AG09309 (cell line): ENCODE measurements at regions not wholly inside any gene's neighbourhood (a gene's known extent, or its start where the extent isn't known, plus 50 kb on each side); places are given as distances from the start of the nearest gene placed in this dataset.

Experiments
- DNase-seq: peaks from one replicate; pipeline ENCODE4 v3.0.0-alpha.2; 2010; ENCODE audit warnings: low read depth
- H3K4me3 ChIP-seq: 2 replicates; pipeline ENCODE4 v1.5.1; 2011; ENCODE audit warnings: mild to moderate bottlenecking, low read depth, low read length, moderate library complexity; ENCODE audit not compliant: control insufficient read depth
- TF ChIP-seq, protein P1 (sequence below): IDR thresholded peaks from 2 replicates; pipeline ENCODE4 v1.5.1; 2011; ENCODE audit warnings: mild to moderate bottlenecking, low read depth, low read length, inconsistent platforms; ENCODE audit not compliant: insufficient read depth, control insufficient read depth; ENCODE audit errors: missing control alignments

DNA sequence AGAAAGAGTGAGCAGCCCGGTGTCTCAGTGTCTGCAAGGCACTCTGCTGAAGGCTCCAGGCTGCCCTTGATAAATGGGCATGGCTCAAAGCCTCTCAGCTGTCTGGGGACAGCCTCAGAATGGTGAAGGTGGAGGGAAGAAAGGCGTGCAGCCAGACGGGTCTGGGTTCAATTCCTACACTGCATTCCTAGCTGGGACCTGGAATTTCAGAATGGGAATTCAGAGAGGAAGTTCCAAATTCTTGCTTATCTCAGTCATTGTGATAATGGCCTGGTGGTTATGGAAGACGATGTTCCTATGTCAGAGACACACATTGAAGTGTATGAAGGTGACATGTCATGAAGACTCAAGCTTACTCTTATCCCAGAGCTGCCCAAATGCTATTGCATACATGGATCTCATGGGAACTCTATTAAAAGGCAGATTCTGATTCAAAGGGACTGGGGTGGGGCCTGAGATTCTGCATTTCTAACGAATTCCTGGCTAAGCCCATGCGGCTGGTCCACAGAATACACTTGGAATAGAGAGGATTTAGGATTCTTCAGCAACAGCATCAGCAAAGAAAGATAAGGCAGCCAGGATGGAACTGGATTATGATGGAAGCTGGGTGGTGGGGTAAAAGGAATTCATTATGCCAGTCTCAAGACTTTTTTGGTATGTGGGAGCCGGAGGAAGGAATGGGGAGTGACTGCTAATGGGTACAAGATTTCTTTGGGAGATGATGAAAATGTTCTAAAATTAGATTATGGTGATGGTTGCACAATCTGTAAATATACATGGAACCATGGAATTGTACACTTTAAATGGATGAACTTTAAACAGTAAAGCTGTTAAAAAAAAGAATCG lies 82.6 kb upstream of the ZMIZ1 start:
- TF ChIP-seq, protein P1, sequence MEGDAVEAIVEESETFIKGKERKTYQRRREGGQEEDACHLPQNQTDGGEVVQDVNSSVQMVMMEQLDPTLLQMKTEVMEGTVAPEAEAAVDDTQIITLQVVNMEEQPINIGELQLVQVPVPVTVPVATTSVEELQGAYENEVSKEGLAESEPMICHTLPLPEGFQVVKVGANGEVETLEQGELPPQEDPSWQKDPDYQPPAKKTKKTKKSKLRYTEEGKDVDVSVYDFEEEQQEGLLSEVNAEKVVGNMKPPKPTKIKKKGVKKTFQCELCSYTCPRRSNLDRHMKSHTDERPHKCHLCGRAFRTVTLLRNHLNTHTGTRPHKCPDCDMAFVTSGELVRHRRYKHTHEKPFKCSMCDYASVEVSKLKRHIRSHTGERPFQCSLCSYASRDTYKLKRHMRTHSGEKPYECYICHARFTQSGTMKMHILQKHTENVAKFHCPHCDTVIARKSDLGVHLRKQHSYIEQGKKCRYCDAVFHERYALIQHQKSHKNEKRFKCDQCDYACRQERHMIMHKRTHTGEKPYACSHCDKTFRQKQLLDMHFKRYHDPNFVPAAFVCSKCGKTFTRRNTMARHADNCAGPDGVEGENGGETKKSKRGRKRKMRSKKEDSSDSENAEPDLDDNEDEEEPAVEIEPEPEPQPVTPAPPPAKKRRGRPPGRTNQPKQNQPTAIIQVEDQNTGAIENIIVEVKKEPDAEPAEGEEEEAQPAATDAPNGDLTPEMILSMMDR: no peak

DNA sequence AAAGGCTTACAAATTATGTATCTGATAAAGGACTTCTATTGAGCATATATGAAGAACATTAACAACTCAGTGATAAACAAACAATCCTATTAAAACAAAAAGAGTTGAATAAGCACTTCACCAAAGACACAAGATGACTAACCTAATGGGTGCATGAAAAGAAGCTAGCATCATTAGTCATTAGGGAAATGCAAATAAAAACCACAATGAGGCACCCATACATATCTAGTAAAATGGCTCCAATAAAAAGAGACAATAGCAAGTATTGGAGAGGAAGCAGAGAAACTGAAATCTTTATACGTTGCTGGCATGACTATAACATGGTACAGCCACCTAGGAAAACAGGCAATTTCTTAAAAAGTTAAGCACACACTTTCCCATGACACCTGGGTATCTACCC lies 77.6 kb upstream of the ZMIZ1 start:
- TF ChIP-seq, protein P1: no peak
- H3K4me3 ChIP-seq: no peak overlapping the region
- DNase-seq: no peak

More for the DNA sequence above, 82.6 kb upstream of the ZMIZ1 start:
- peak; percentile 57 for DNase-seq
- no peak overlapping the region for H3K4me3 ChIP-seq

DNA sequence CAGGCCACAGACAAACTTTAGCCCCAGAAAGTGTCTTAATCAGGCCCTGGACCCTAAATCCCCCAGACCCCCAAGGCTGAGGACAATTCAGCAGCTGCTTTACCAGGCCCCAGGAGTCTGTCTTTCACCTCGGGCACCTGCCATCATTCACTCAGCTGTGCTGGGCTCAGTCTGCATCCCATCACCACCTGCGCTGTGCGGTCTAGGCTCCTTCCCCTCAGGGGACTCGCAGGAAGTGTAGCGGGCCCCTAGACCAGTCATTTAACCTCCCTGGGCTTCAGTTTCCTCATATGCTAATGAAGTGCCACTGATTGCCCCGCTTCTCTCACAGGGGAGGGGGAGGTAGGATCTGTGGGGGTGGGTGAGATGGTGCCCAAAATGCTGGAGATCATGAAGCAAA lies 76.4 kb upstream of the ZMIZ1 start:
- no peak for DNase-seq
- no peak overlapping the region for H3K4me3 ChIP-seq
- TF ChIP-seq, protein P1: no peak

DNA sequence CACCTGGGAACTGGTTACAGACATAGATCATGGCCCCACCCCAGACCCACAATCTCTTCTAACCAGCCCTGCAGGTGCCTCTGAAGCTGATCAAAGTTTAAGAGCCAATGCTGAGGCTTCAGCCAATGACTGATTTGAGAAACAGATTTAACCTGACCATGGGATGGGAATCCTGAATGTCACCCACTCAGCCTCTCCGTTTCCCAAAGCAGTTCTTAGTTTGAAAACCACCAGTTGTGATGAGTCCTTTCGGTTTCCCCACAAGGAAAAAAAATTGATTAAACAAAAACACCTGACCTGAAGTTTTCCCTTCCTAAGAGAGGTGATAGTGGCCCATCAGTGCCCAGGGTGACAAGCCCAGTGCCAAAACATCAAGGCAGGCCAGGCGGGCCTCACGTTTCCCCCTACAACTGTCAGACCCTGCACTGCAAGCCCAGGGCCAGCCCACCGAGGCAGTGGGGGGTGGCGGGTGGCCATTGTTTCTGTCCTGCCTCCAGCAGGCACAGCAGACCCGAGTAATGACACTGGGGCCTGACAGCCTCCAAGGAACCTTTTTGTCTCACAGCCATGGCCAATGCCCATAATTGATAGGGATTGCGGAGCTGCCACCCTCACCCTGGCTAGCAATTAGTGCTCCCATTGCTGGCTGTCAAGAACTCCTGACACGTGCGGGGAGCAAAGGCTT lies 75.4 kb upstream of the ZMIZ1 start:
- DNase-seq: no peak
- H3K4me3 ChIP-seq: no peak overlapping the region
- TF ChIP-seq, protein P1: no peak

DNA sequence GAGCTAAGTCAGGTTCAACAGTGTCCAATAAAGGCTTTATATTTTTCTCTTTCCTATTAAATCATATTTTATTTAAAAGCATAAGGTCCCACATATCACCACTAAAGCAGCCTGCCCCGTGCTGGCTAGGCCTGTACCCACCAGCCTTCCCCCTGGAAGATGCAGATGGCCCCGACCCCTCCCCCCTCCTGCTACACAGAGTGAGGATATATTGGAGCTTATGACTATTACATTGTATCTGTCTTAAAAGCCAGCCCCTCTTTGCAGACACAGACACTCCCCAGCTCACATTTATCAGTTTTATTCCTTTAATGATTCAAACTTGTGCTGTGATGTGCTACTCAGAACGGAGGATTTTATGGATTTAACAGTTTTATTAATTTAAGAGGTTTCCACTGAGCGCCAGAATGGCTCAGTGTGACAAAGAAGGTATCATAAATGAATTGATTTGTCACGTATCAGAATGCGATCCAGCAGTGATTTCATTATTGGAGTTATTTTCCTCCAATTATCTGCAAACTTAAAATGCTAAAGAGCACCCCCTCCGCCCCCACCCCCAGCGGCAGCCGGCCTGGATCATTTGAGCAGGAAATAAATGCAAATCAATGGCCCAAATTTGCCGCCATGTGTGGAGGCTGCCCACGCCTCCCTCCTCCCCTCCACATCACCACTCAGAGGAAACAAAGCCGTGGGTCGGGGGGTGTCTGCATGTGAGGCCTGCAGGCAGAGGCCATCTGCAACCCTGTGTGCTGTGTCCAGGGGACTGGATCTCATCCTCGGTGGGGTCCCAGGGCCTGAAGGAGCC lies 72.6 kb upstream of the ZMIZ1 start:
- no peak overlapping the region for H3K4me3 ChIP-seq
- no peak for DNase-seq
- TF ChIP-seq, protein P1: no peak

DNA sequence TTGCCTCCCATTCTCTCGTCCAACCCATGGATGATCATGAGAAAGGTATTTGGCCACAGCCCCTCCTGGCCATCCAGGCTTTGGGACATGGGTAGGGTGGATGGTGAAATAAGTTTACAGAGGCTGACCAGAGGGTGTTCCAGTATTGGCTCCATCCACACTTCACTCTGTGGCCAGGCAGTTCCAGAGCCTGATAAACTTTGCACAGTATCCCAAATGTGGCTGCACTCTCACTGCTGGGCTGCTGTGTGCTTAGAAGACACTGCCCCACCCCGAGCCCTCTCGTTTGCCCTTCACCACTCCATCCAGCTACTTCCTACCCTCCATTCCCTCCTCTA lies 72.0 kb upstream of the ZMIZ1 start:
- TF ChIP-seq, protein P1: no peak
- DNase-seq: no peak
- H3K4me3 ChIP-seq: no peak overlapping the region
